Suppressor macrophage treated with lipopolysaccharide for 4 hours (primary cell): ENCODE measurements at regions not wholly inside any gene's neighbourhood (a gene's known extent, or its start where the extent isn't known, plus 50 kb on each side); places are given as distances from the start of the nearest gene placed in this dataset.
"Not testable (repeated sequence)": the region's sequence is repeated elsewhere in the genome, so short reads cannot be mapped to it uniquely, and the experiment has no call there.

Experiments used
- DNase-seq: peaks from one replicate; pipeline ENCODE4 v3.0.0-alpha.2; 2020

GRCh38 chr7:155932324-155932723, 120.1 kb upstream of the SHH start:
- DNase-seq, result not testable (repeated sequence)

- no peak for DNase-seq
Observed at GRCh38 chr7:155931396-155932085, 119.3 kb upstream of the SHH start.

GRCh38 chr7:155930527-155930926, 118.3 kb upstream of the SHH start:
- DNase-seq, result no peak

- no peak for DNase-seq
Observed at GRCh38 chr7:155930061-155930460, 117.8 kb upstream of the SHH start.

- no peak for DNase-seq
Observed at GRCh38 chr7:155928583-155928982, 116.3 kb upstream of the SHH start.

GRCh38 chr7:155927905-155928304, 115.6 kb upstream of the SHH start:
- DNase-seq, result no peak

GRCh38 chr7:155925682-155926081, 113.4 kb upstream of the SHH start:
- DNase-seq, result no peak

- DNase-seq, result no peak
Observed at GRCh38 chr7:155922067-155922816, 110.0 kb upstream of the SHH start.

- no peak for DNase-seq
Observed at GRCh38 chr7:155921804-155922066, 109.5 kb upstream of the SHH start.

GRCh38 chr7:155921086-155921803, 109.0 kb upstream of the SHH start:
- DNase-seq, result no peak

- DNase-seq, result no peak
Observed at GRCh38 chr7:155920068-155920461, 107.8 kb upstream of the SHH start.

GRCh38 chr7:155919391-155920067, 107.3 kb upstream of the SHH start:
- DNase-seq, result no peak

- no peak for DNase-seq
Observed at GRCh38 chr7:155918720-155919390, 106.6 kb upstream of the SHH start.

GRCh38 chr7:155917836-155918430, 105.7 kb upstream of the SHH start:
- no peak for DNase-seq

GRCh38 chr7:155916926-155917655, 104.8 kb upstream of the SHH start:
- DNase-seq, result no peak

GRCh38 chr7:155914341-155914740, 102.1 kb upstream of the SHH start:
- no peak for DNase-seq

- DNase-seq, result no peak
Observed at GRCh38 chr7:155913719-155914118, 101.5 kb upstream of the SHH start.

GRCh38 chr7:155913291-155913690, 101.0 kb upstream of the SHH start:
- DNase-seq, result no peak

- DNase-seq, result no peak
Observed at GRCh38 chr7:155911471-155912105, 99.3 kb upstream of the SHH start.

GRCh38 chr7:155908385-155908784, 96.1 kb upstream of the SHH start:
- no peak for DNase-seq

- DNase-seq, result no peak
Observed at GRCh38 chr7:155907450-155908200, 95.4 kb upstream of the SHH start.
